IPS-15b (cell line): ENCODE measurements at regions not wholly inside any gene's neighbourhood (a gene's known extent, or its start where the extent isn't known, plus 50 kb on each side); places are given as distances from the start of the nearest gene placed in this dataset.

Experiments used
- H3K27me3 ChIP-seq: one replicate; pipeline ENCODE4 v1.6.1; 2013; ENCODE audit warnings: low read length; ENCODE audit not compliant: control insufficient read depth, insufficient read depth
- H3K36me3 ChIP-seq: one replicate; pipeline ENCODE4 v1.6.1; 2013; ENCODE audit warnings: low read length; ENCODE audit not compliant: control insufficient read depth, insufficient read depth
- H3K4me1 ChIP-seq: one replicate; pipeline ENCODE4 v1.6.1; 2013; ENCODE audit warnings: mild to moderate bottlenecking, low read length; ENCODE audit not compliant: control insufficient read depth, insufficient read depth
- H3K4me3 ChIP-seq: one replicate; pipeline ENCODE4 v1.5.1; 2013; ENCODE audit warnings: low read depth, low read length
- H3K9ac ChIP-seq: one replicate; pipeline ENCODE4 v1.6.1; 2013; ENCODE audit warnings: low read depth, mild to moderate bottlenecking, low read length
- H3K9me3 ChIP-seq: one replicate; pipeline ENCODE4 v1.6.1; 2013; ENCODE audit warnings: mild to moderate bottlenecking, low read length; ENCODE audit not compliant: control insufficient read depth, insufficient read depth

DNA sequence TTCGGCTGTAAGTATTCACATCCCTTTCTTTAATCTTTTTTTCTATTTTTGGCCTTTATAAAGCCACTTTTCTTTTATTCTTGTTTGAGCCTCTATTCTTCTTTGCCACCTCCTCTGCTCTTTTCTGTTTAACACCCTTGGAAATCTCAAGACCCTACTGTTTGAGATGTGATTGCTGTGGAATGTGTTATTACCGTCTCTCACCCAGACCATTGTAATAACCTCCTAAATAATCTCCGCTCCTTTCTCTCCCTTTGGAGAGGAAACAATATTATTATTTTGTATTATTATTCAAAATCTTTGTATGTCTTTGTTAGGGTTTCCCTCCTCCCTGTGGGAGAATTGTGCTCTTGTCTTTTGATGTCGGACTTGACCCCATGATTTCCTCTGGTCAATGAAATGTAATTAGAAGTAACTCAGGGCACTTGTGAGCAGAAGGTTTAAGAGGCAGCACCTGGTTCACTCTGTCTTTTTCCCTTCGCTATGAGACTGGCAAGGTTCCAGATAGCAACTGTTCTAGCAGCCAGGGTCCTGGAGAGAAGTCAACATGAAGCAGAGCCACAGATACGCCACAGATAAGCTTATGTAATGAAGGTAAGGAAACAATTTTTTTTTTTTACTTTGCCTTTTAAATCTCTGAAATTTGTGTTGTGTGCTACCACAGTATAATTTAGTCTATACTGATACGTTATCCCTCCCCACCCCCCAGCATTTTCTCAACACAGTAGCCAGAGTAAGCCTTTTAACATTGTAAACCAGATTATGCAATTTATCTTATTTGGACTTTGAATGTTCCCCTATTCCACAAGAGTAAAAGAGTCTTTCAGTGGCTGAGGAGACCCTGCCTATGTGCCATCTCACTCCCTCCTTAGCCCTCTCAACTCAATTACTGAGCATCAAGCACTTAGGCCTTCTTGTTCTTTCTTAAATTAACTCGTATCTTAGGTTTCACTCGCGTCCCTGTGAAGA is 601.2 kb upstream of the ZNF804A start:
- Histone ChIP-seq H3K27me3 (no peaks in the 10 kb centered on the region), H3K9ac (no peak overlapping the region), H3K36me3 (no peaks in the 10 kb centered on the region), H3K9me3 (no peaks in the 10 kb centered on the region), H3K4me1 (peaks cover 7% of the 10 kb centered on the region), H3K4me3 (no peak overlapping the region)

DNA sequence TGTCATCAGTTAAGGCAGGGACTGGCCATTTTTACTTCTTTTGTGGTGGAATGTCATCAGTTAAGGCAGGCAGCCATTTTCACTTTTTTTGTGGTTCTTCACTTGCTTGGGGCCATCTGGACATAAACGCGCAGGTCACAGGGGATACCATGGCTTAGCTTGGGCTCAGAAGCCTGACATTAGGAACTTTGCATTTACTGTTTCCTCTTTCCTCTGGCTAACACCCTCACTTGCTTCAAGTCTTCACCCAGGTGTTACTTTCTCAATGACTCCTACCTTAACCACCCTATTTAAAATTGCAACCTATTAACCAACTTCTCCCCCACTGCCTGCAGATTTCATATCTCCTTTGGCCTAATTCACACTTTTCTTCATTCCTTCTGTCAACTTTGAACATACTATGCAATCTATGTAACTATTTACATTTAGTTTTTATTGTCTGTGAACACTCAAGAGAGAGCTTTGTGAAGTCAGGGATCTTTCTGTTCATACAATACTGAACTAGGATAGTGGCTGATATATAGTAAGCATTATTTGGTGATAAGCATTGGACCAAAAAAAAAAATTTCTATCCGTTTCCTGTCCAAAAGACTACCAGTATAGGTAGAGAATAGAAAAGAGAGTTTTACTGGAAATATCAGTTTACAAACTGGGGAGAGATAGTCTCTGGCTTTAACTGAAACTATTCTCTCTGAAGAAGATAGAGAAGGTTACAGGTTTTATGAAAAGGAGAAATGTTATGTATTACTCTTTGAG is 600.1 kb upstream of the ZNF804A start:
- Histone ChIP-seq H3K9ac (no peak overlapping the region), H3K4me1 (peaks cover 7% of the 10 kb centered on the region), H3K27me3 (no peaks in the 10 kb centered on the region), H3K4me3 (no peak overlapping the region), H3K36me3 (no peaks in the 10 kb centered on the region), H3K9me3 (no peaks in the 10 kb centered on the region)

DNA sequence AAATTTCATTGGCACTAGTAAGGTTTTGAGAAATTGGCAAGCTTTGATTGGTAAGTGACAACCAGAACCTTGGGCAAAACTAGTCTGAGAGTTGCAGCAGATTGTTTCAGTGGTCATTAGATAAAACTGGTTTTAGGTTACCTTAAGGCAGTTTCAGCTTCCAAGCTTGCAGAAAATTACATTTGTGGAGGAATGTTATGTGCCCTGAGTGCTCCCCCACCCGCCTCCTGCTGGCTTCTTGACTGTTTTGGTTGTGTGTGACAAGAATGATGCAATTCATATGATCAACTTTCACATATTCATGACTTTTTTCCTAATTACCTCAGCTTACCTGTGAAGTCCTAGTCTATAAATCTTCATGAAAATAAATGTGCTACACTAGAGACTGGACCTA is 599.5 kb upstream of the ZNF804A start:
- Histone ChIP-seq H3K9ac (no peak overlapping the region), H3K27me3 (no peaks in the 10 kb centered on the region), H3K9me3 (no peaks in the 10 kb centered on the region), H3K4me3 (no peak overlapping the region), H3K36me3 (no peaks in the 10 kb centered on the region), H3K4me1 (peaks cover 7% of the 10 kb centered on the region)

DNA sequence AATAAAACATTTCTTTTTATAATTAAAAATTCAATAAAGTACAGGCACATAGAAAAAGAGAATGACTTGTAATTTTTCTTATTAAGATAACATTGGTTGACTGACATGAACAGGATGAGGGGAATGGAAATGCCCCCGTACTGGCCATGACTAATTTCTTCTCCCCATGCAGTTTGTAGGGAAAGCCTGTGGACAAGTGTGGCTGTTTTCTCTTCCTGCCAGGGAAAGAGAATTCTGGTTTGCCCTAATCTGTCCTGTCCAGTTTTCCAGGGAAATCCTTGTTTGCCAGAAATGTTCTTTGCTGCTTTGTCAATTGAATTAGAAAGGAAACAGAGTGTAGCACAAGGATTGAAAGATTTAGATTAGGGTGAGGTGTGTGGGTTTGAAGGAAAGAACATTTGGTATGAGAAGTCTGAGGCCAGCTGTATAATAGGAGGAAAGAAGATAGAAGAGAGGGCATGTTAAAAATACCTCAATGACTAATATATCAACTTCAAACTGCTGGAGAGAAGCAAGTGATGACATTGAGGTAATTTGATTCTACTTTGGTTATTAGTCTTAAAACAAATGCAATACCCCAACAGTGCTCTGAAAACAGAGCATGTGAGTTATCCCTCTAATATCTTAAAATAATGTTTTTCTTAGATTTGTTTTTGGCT is 593.9 kb upstream of the ZNF804A start:
- no peaks in the 10 kb centered on the region for H3K9me3 ChIP-seq
- H3K9ac ChIP-seq: no peak overlapping the region
- H3K4me3 ChIP-seq: no peak overlapping the region
- no peaks in the 10 kb centered on the region for H3K36me3 ChIP-seq
- no peaks in the 10 kb centered on the region for H3K27me3 ChIP-seq
- no peaks in the 10 kb centered on the region for H3K4me1 ChIP-seq

DNA sequence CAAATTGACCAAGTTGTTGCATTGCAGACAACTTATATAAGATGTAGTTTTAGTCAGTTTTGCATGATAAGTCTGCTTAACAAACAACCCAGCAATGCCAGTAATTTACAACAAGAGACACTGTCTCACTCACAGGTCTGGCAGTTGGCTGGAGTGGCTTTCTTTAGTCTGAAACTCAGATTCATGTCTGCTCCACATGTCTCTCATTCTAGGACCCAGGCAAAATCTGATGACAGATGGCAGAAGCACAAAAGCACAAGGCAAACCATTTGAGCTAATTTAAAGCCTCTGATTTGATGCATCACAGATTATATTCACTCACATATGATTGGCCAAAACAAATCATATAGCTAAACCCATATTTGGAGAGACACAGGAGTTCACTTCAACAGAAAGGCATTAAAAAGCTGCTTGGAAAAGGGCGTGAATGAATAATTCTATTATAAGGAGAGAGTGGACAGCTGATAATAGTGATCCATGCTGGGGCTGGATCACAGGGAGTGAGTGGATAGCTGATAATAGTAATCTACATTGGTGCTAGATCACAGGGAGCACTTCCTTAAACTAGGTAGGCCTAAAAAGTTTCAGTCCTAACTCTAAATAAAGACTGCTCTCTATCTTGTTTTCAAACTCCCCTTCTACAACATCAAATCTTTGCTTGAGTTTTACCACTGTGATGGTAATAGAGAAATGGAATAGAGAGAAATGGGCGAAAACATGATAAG is 593.2 kb upstream of the ZNF804A start:
- H3K4me3 ChIP-seq: no peak overlapping the region
- H3K4me1 ChIP-seq: no peaks in the 10 kb centered on the region
- no peak overlapping the region for H3K9ac ChIP-seq
- H3K36me3 ChIP-seq: no peaks in the 10 kb centered on the region
- H3K27me3 ChIP-seq: no peaks in the 10 kb centered on the region
- H3K9me3 ChIP-seq: no peaks in the 10 kb centered on the region

DNA sequence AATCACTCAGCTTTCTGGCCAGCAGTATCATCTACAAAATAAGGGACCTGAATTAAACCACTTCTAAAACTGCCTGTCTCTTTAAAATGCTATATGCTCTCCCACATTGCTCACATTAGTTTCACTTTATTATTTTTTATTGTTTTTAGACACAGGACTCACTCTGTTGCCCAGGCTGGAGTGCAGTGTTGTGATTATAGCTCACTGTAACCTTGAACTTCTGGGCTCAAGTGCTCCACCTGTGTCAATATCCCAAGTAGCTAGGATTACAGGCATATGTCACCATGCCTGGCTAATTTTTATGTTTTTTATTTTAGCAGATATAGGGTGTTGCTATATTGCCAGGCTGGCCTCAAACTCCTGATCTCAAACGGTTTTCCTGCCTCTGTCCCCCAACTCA is 591.3 kb upstream of the ZNF804A start:
- Histone ChIP-seq H3K36me3 (no peaks in the 10 kb centered on the region), H3K4me3 (no peak overlapping the region)

DNA sequence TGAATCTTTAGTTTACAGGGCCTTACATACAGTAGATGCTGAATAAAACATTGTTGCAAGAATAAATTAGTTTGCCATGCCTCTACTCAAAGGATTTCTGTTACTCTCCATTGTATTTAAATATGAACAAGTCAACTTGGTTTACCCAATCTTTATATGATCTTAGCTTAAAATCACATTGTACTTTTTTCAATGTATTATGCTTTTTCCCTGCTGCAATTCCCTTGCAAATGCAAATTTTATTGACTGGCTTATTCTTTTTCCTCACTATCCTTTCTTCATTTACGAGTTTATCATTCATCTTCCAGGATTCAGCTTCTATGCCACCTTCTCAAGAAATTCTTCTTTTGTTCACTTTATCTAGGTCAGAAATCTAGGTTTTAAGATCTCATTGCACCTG is 571.4 kb upstream of the ZNF804A start:
- no peak overlapping the region for H3K9ac ChIP-seq
- no peaks in the 10 kb centered on the region for H3K36me3 ChIP-seq
- H3K27me3 ChIP-seq: no peaks in the 10 kb centered on the region
- no peaks in the 10 kb centered on the region for H3K9me3 ChIP-seq
- no peaks in the 10 kb centered on the region for H3K4me1 ChIP-seq
- H3K4me3 ChIP-seq: no peak overlapping the region

More for the DNA sequence above, 591.3 kb upstream of the ZNF804A start:
- H3K4me1 ChIP-seq: no peaks in the 10 kb centered on the region
- H3K9ac ChIP-seq: no peak overlapping the region
- H3K9me3 ChIP-seq: no peaks in the 10 kb centered on the region
- no peaks in the 10 kb centered on the region for H3K27me3 ChIP-seq

DNA sequence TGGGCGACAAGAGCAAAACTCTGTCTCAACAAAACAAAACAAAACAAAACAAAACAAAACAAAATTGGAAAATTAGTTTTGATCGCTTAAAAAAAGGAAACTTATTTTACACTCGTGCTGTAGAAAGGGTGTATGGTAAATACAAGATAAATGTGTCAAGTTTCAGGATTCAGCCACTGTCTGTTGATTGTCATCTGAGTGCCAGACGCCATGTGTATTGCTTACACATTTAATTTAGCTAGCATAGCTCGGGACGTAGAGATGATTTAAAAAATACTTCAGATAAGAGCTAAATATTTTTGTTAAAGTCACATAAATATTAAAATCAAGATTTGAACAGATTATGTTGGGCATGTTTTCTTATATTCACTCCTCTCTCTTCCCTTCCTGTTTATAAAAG is 568.1 kb upstream of the ZNF804A start:
- no peaks in the 10 kb centered on the region for H3K9me3 ChIP-seq
- no peak overlapping the region for H3K9ac ChIP-seq
- H3K4me1 ChIP-seq: no peaks in the 10 kb centered on the region
- H3K36me3 ChIP-seq: no peaks in the 10 kb centered on the region
- H3K27me3 ChIP-seq: no peaks in the 10 kb centered on the region
- H3K4me3 ChIP-seq: no peak overlapping the region

DNA sequence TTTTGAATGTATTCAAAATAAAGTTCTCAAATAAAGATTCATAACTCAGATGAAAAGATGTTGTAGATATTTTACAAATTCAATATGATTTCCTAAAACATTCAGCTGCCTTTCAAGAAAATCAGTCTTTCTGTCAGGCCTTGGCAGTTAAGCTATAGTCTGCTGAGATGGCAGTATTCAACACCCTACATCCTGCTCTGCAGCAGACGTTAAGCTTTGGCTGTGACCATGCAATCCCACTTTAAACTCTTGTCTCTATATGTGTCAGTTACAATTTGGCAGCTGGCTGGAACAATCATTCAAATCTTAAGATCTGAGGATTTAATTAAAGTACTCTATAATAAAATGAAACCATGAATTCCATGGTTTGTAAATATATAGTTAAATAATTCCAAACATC is 567.3 kb upstream of the ZNF804A start:
- H3K27me3 ChIP-seq: no peaks in the 10 kb centered on the region
- no peaks in the 10 kb centered on the region for H3K4me1 ChIP-seq
- H3K36me3 ChIP-seq: no peaks in the 10 kb centered on the region
- H3K9me3 ChIP-seq: no peaks in the 10 kb centered on the region
- no peak overlapping the region for H3K4me3 ChIP-seq
- H3K9ac ChIP-seq: no peak overlapping the region

DNA sequence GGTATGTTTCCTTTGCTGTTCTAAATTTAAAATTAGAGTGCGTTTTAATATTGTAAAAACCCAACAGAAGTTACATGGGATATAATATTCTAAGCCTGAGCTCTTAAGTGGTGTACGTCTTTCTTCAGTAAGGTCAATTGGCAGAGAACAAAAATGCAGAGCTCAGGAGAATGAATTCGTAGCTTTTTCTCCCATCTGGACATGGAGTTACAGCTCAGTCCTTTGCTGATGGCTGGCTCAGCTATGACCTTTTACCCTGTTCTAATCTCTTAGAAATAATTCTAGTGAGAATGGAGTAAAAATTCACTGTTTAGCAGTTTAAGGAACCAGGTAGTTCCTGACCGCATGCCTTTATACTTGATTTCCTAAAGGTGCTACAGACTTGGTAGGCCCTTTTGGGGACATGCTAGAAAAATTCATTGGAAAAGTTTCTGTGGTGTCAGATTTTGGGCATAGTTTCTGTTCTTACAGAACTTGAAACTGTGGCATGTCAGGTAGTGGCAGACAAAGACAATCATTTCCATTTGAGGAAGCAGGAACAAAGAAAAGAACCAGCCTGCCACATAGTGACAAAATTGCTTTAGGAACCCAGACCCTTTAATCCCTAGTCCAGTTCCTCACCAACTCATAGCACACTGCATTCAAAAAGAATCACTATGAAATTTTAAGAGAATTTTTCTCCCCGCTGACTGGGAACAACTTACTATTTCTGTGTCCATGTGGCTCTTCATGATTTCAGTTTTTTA is 566.8 kb upstream of the ZNF804A start:
- H3K4me1 ChIP-seq: no peaks in the 10 kb centered on the region
- H3K36me3 ChIP-seq: no peaks in the 10 kb centered on the region
- no peak overlapping the region for H3K4me3 ChIP-seq
- no peak overlapping the region for H3K9ac ChIP-seq
- no peaks in the 10 kb centered on the region for H3K27me3 ChIP-seq
- H3K9me3 ChIP-seq: no peaks in the 10 kb centered on the region

DNA sequence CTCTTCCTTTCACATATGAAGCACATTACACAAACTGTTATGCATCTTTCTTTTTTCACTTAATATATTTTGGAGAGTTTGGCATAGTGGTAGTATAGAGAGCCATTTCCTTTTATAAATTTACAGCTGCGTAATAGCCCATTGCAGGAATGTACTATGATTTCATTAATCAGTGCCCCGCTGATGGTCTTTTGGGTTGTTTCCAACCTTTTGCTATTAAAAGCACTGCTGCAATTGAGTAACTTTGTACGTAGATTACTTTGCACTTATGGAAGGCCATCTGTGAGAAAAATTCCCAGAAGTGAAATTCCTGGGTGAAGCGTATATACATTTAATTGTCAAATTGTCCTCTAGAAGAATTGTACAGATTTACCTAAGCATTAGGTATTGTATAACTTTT is 565.3 kb upstream of the ZNF804A start:
- H3K4me3 ChIP-seq: no peak overlapping the region
- H3K4me1 ChIP-seq: no peaks in the 10 kb centered on the region
- no peak overlapping the region for H3K9ac ChIP-seq
- no peaks in the 10 kb centered on the region for H3K9me3 ChIP-seq
- H3K36me3 ChIP-seq: no peaks in the 10 kb centered on the region
- H3K27me3 ChIP-seq: no peaks in the 10 kb centered on the region
